Activated CD8-positive, alpha-beta T cell treated with anti-CD3 and anti-CD28 coated beads, Interleukin-2, amount 10 ng/mL, durations not matched to agents 7 days and 5 days (primary cell): ENCODE measurements at regions not wholly inside any gene's neighbourhood (a gene's known extent, or its start where the extent isn't known, plus 50 kb on each side); places are given as distances from the start of the nearest gene placed in this dataset.

Source experiments
- ATAC-seq: fragments of 150-1000 bp; cut with Tn5 transposase; one replicate; pipeline ENCODE4 v1.10.0; 2021; ENCODE audit warnings: moderate library complexity
- CTCF ChIA-PET: fragments of 350-600 bp; sonication (Branson Sonifier 250); formaldehyde crosslinking; loops from one replicate; lab custom pipeline; 2021; ENCODE audit warnings: antibody characterized with exemption; lab: Charles Lee
- POLR2A ChIA-PET: fragments of 350-600 bp; sonication (Branson Sonifier 250); formaldehyde crosslinking; loops from one replicate; lab custom pipeline; 2021; ENCODE audit warnings: antibody characterized with exemption; lab: Charles Lee
- DNase-seq: peaks from one replicate; pipeline ENCODE4 v3.0.0-alpha.2; 2020
- H3K27ac Mint-ChIP-seq: one replicate; pipeline ENCODE4 v1.8.0; 2021; ENCODE audit warnings: mild to moderate bottlenecking, mixed read lengths
- H3K27me3 Mint-ChIP-seq: one replicate; pipeline ENCODE4 v1.8.0; 2021; ENCODE audit warnings: low read depth, mixed read lengths
- H3K36me3 Mint-ChIP-seq: one replicate; pipeline ENCODE4 v1.8.0; 2021; ENCODE audit warnings: low read depth, mixed read lengths
- H3K4me1 Mint-ChIP-seq: one replicate; pipeline ENCODE4 v1.8.0; 2021; ENCODE audit warnings: low read depth, mixed read lengths
- H3K4me3 Mint-ChIP-seq: one replicate; pipeline ENCODE4 v1.8.0; 2021; ENCODE audit warnings: mild to moderate bottlenecking, mixed read lengths
- H3K9me3 Mint-ChIP-seq: one replicate; pipeline ENCODE4 v1.8.0; 2022; ENCODE audit warnings: mixed read lengths; ENCODE audit not compliant: insufficient read depth

DNA sequence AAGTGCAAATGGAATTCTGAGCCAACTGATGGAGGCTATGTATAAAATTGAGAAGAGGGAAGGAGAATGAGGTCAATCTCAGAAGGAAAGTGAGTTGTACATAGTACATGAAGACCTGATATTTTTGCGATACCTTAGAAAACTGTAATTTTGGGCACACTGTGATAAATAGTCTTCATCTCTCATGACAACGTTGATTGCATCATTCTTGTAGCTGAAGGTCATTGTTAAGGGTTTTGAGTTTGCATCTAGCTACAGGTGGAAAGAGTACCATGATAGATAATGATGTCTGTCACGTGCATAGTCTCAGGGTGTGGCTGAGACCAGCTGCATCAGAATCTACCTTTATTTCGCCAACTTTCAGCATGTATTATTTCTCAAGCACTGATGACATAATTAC, 435.4 kb upstream of the MDFIC2 start:
- Mint-ChIP-seq H3K27me3 (peaks cover 2% of the 10 kb centered on the region), H3K4me3 (no peak overlapping the region), H3K4me1 (no peaks in the 10 kb centered on the region), H3K27ac (no peak overlapping the region), H3K9me3 (no peaks in the 10 kb centered on the region), H3K36me3 (no peaks in the 10 kb centered on the region)
- ATAC-seq (no peak), DNase-seq (no peak)
- ChIA-PET CTCF (no interaction called here), POLR2A (no interaction called here)

DNA sequence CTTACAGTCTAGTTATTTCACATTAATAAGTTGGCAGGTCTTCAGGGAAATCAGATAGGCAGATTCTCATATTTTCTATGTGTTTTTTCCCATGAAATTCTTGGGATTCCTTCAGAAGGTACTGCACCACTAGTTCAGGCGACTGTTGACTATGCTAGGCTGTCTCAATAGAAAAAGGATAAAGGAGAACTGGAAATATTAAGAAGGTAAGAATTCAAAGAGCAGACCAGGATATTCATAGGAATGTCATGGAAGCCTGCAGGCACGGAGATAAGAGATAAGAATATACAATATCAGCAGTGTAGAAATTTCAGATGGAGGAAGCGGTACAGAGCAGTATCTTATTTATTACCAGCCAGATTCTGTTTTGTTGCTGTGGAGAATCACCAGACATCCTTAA, 432.1 kb upstream of the MDFIC2 start:
- Mint-ChIP-seq H3K36me3 (no peaks in the 10 kb centered on the region), H3K9me3 (no peaks in the 10 kb centered on the region), H3K4me3 (no peak overlapping the region), H3K27me3 (no peaks in the 10 kb centered on the region), H3K4me1 (no peaks in the 10 kb centered on the region), H3K27ac (no peak overlapping the region)
- POLR2A ChIA-PET: no interaction called here
- ATAC-seq (no peak), DNase-seq (no peak)
- CTCF ChIA-PET: no interaction called here

DNA sequence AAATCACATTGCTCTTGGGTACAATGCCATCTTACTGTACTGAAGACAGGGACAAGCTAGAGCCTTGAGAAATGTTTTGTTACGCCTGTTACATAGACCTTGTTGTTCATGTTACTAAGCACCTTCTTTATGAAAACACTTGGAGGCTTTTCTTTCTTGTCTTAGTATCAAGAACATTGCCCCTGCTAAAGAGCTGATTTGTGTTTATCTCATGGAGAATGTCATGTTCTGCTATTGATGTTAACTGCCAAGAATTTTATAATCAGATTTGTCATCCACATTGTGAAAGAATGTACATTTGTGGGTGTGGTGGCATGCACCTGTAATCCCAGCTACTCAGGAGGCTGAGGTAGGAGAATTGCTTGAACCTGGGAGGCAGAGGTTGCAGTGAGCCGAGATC, 431.3 kb upstream of the MDFIC2 start:
- no peak for DNase-seq
- ATAC-seq: no peak
- H3K9me3 Mint-ChIP-seq: no peaks in the 10 kb centered on the region
- no peak overlapping the region for H3K4me3 Mint-ChIP-seq
- ChIA-PET CTCF (no interaction called here), POLR2A (no interaction called here)
- H3K27ac Mint-ChIP-seq: no peak overlapping the region
- H3K27me3 Mint-ChIP-seq: no peaks in the 10 kb centered on the region
- H3K4me1 Mint-ChIP-seq: no peaks in the 10 kb centered on the region
- H3K36me3 Mint-ChIP-seq: no peaks in the 10 kb centered on the region

DNA sequence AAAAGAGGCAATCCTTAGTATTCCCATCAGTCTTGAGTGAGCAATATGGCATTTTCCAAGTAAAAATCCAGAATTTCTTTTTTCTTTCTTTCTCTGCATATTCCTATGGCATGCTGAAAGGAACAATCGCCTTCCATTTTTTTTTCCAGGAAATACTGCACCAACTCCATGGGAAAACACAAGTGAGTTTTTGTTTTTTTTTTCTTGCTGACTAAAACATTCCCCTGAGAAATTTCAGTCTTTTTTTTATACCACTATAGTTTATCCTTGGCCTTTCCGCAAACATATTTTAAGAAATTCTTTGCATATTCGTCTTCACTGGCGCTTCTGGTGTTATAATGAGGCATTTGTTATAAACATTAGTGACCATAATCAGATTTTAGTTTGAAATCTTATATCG, 429.6 kb upstream of the MDFIC2 start:
- CTCF ChIA-PET: interaction anchor here (0.6 kb wide), 1 partner anchor 140 kb away, joined by 3 read pairs; no protein-coding TSS in a partner anchor
- Mint-ChIP-seq H3K27me3 (no peaks in the 10 kb centered on the region), H3K9me3 (no peaks in the 10 kb centered on the region), H3K4me1 (no peaks in the 10 kb centered on the region), H3K27ac (no peak overlapping the region), H3K4me3 (no peak overlapping the region), H3K36me3 (no peaks in the 10 kb centered on the region)
- POLR2A ChIA-PET: no interaction called here
- ATAC-seq (no peak), DNase-seq (no peak)

DNA sequence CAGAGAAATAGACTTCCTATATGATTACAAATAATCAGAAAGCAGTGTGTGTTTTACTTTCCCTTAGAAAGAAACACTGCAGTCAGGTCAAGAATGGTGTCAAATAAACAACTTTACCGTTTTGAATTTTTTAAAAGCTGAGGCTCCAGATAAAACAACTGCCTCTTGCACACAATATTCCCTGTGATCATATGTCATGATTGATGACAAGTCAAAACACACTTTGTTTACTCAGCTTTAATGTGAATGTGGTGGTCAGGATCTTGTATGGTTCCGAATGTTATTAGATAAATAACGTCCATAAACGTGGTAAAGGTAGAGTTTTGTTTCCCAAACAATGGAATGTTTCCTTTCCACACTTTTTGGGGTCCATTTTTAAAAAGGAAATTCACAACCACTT, 428.4 kb upstream of the MDFIC2 start:
- POLR2A ChIA-PET: no interaction called here
- no peak for ATAC-seq

DNA sequence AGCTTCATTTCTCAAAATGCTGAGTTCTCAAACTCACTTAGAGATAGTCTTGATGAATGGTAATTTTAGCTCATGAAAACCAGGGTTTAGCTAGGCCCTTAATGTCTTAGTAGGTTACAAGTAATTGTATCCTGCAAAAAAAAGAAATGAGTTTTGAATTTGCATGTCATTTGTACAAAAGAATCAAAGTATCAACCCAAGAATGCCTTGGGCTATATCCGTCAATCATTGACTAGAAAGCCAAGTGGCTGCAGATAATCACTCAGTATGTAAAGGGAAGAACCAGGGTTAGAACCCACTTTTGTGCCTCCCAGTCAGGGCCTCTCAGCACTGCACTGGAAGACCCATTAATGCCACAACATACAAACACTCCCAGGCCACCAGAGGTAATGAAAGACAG, 427.6 kb upstream of the MDFIC2 start:
- Mint-ChIP-seq H3K36me3 (no peaks in the 10 kb centered on the region), H3K4me1 (no peaks in the 10 kb centered on the region), H3K27me3 (no peaks in the 10 kb centered on the region), H3K9me3 (no peaks in the 10 kb centered on the region), H3K4me3 (no peak overlapping the region), H3K27ac (no peak overlapping the region)
- ChIA-PET CTCF (no interaction called here), POLR2A (no interaction called here)
- no peak for ATAC-seq
- no peak for DNase-seq

More for the DNA sequence above, 428.4 kb upstream of the MDFIC2 start:
- CTCF ChIA-PET: no interaction called here
- Mint-ChIP-seq H3K4me3 (no peak overlapping the region), H3K36me3 (no peaks in the 10 kb centered on the region), H3K9me3 (no peaks in the 10 kb centered on the region), H3K27me3 (no peaks in the 10 kb centered on the region), H3K4me1 (no peaks in the 10 kb centered on the region), H3K27ac (no peak overlapping the region)
- no peak for DNase-seq

DNA sequence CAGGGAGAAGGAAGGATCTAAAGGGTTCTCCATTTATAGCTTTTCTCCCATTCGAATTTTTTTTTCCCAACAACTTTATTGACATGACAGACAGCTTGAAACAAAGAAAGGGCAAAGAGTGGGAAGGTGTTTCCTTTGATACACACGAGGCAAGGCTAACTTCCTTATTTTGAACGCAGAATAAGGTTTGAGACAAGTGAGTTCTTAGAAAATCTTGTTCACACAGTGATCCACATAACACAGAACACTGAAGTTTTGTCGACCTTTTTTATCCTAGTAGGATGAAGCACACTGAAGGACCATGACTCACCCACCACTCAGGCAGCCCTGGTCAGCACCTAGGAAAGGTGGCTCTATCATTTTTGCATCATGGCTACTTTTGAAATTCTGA, 425.8 kb upstream of the MDFIC2 start:
- H3K27me3 Mint-ChIP-seq: no peaks in the 10 kb centered on the region
- no peaks in the 10 kb centered on the region for H3K4me1 Mint-ChIP-seq

DNA sequence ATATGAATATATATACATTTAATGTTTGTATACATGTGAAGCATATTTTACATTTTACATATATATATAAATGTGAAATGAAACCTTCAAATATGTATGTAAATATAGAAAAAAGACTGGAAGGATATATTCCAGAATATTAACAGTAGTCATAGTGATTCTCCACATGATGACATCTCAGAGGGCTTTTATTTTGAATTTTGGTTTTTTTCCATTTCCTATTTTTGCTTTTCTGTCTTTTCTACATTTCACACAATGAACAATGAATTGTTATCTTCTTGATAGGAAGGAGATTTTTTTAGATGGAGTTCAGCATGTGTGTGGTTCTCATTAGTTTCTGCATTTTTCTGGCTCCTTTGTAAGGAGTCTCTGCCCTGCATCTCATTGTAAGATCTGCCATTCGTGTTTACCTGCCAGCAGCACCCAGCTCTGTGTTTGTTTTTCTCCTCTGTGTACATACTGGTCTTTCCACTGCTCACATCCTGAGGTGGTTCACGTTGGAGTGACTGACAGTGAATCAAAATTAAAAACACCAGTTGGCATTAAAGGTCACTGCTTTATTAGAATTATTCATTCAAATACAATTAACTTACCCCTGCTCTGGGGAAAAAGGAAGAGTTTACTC, 425.3 kb upstream of the MDFIC2 start:
- ATAC-seq: no peak
- Mint-ChIP-seq H3K27ac (no peak overlapping the region), H3K9me3 (no peaks in the 10 kb centered on the region), H3K4me1 (no peaks in the 10 kb centered on the region), H3K4me3 (no peak overlapping the region), H3K27me3 (no peaks in the 10 kb centered on the region), H3K36me3 (no peaks in the 10 kb centered on the region)
- CTCF ChIA-PET: no interaction called here
- DNase-seq: no peak
- POLR2A ChIA-PET: no interaction called here

More for the DNA sequence above, 425.8 kb upstream of the MDFIC2 start:
- Mint-ChIP-seq H3K36me3 (no peaks in the 10 kb centered on the region), H3K4me3 (no peak overlapping the region), H3K27ac (no peak overlapping the region), H3K9me3 (no peaks in the 10 kb centered on the region)
- DNase-seq (no peak), ATAC-seq (no peak)
- ChIA-PET CTCF (no interaction called here), POLR2A (no interaction called here)

DNA sequence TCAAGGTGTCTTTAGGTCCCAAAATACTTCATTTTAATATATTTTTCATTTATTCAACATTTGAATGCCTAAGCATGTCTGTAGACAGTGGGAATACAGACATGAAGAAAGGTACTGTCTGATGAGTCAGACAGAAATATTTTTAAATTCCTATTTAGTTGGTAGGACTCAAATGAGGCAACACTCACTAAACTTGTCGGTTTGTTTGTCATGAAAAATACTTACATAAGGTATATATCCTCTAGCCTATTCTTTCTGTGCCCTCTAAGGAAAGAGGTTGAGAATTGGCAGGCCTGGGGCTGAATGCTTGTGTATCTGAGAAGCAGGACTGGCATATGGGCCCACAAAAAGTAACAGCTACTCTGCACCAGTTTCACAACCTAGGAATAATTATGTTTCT, 423.6 kb upstream of the MDFIC2 start:
- Mint-ChIP-seq H3K4me1 (no peaks in the 10 kb centered on the region), H3K9me3 (no peaks in the 10 kb centered on the region), H3K36me3 (no peaks in the 10 kb centered on the region), H3K4me3 (no peak overlapping the region), H3K27ac (no peak overlapping the region), H3K27me3 (peaks cover 6% of the 10 kb centered on the region)
- ChIA-PET POLR2A (no interaction called here), CTCF (no interaction called here)
- ATAC-seq (no peak), DNase-seq (no peak)

DNA sequence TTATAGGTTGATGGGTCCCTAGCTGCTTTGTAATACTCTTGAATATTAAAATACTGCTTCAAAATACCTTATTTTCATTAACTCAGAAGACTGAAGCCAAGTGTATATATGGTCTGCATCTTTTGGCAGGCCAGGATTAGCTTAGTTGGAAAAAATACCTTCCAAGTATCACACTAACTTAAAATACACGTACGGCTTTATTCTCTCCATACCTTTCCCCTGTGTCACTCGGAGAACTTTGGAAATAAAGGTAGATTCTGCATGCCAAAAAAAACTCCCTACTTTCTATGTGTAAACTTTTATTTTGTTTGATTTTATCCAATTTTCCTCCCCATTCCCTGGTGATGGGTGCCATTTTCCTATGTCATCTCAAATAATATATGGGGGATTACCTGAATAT, 422.3 kb upstream of the MDFIC2 start:
- ChIA-PET POLR2A (no interaction called here), CTCF (no interaction called here)
- peaks cover 11% of the 10 kb centered on the region for H3K27me3 Mint-ChIP-seq
- H3K27ac Mint-ChIP-seq: no peak overlapping the region
- no peak overlapping the region for H3K4me3 Mint-ChIP-seq
- DNase-seq (no peak), ATAC-seq (no peak)
- H3K36me3 Mint-ChIP-seq: no peaks in the 10 kb centered on the region
- H3K9me3 Mint-ChIP-seq: no peaks in the 10 kb centered on the region
- H3K4me1 Mint-ChIP-seq: no peaks in the 10 kb centered on the region

DNA sequence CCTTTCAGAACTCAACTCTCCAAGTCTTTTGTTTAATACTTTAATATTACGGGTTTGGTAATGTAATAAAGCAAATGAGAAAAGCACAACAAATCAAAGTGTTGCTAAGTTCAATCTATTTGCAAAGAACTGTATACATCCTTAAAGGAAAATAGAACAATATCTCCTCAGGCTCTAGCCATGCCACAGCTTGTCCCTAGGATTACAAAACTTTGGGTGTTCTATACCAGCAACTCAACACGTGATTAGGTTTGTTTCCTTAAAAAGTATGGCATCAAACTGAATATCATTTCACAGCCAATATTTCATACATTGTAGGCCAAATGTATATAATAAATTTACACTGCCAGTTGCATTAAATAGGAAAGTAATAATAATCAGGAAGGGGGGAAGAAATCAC, 418.6 kb upstream of the MDFIC2 start:
- CTCF ChIA-PET: no interaction called here
- no peak for ATAC-seq

DNA sequence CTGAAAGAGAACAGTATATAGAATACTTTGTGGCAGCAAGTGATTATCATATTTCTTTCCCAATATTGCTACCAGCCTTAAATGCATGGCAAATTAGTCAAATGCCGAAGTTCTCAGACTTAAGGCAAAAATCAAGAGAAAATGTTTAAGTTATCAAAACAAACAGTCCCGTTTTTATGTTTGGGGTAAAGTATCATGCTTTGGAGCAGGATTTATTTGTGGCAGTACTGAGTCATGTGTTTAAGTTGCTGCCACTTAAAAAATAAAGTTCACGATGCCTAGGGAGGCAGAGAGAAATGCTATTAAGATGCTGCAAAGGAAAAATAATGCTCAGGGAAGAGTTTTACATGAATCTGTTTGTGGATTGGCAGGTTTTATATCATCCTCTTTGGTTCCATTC, 417.4 kb upstream of the MDFIC2 start:
- Mint-ChIP-seq H3K27me3 (peaks cover 14% of the 10 kb centered on the region), H3K9me3 (no peaks in the 10 kb centered on the region), H3K4me3 (no peak overlapping the region), H3K4me1 (no peaks in the 10 kb centered on the region), H3K36me3 (no peaks in the 10 kb centered on the region), H3K27ac (no peak overlapping the region)
- POLR2A ChIA-PET: no interaction called here
- CTCF ChIA-PET: no interaction called here
- DNase-seq (no peak), ATAC-seq (no peak)

More for the DNA sequence above, 418.6 kb upstream of the MDFIC2 start:
- POLR2A ChIA-PET: no interaction called here
- DNase-seq: no peak
- Mint-ChIP-seq H3K27ac (no peak overlapping the region), H3K9me3 (no peaks in the 10 kb centered on the region), H3K27me3 (peaks cover 14% of the 10 kb centered on the region), H3K36me3 (no peaks in the 10 kb centered on the region), H3K4me1 (no peaks in the 10 kb centered on the region), H3K4me3 (no peak overlapping the region)

DNA sequence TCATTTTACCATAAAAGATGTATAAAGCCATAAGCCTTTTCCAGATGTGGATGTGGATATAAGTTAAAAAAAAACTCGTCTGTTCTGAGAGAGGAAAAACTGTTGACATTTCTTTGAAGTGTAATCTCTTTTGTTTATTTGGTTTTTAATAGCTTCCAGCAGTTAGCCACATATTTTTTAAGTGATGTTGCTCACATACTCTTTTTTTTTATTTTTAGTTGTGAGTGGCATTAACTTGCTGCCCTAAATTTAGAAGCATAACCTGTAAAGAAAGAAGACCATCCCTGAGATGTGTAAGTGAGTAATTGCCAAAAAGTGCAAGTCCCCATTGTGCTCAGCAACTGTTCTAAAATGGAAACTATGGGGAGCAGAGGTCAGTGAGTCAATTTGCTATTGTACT, 415.9 kb upstream of the MDFIC2 start:
- no peak overlapping the region for H3K4me3 Mint-ChIP-seq
- no peak overlapping the region for H3K27ac Mint-ChIP-seq
- no peaks in the 10 kb centered on the region for H3K36me3 Mint-ChIP-seq
- no peaks in the 10 kb centered on the region for H3K4me1 Mint-ChIP-seq
- ATAC-seq (no peak), DNase-seq (no peak)
- POLR2A ChIA-PET: no interaction called here
- H3K27me3 Mint-ChIP-seq: peaks cover 14% of the 10 kb centered on the region
- H3K9me3 Mint-ChIP-seq: no peaks in the 10 kb centered on the region
- CTCF ChIA-PET: no interaction called here
